Right lobe of liver (tissue), 6 donors: ENCODE measurements at regions not wholly inside any gene's neighbourhood (a gene's known extent, or its start where the extent isn't known, plus 50 kb on each side); places are given as distances from the start of the nearest gene placed in this dataset.

ENCODE experiments used
- ATAC-seq, 4 donors: fragments of 200-7000 bp; cut with Tn5 transposase; one replicate each; pipeline ENCODE4 v1.9.1; 2020; ENCODE audit warnings: mild to moderate bottlenecking in 4 of 4, moderate library complexity in 4 of 4
- DNase-seq, 3 donors: peaks; one replicate each; pipeline ENCODE4 v3.0.0-alpha.2; 2020
- H3K27ac ChIP-seq, 3 donors: fragments of 200-600 bp; one replicate each; pipeline ENCODE4 v1.8.0; 2022
- H3K27me3 ChIP-seq, 2 donors: fragments of 200-600 bp; one replicate each; pipeline ENCODE4 v1.8.0; 2022
- H3K36me3 ChIP-seq, 4 donors: fragments of 200-600 bp; sonication (generic) in 1 of 4; one replicate each; pipeline versions ENCODE4 v1.5.1 to v1.8.0; 2017 to 2022; ENCODE audit warnings: control low read depth in 1 of 4
- H3K4me1 ChIP-seq, 4 donors: fragments of 200-600 bp; sonication (generic) in 1 of 4; one replicate each; pipeline versions ENCODE4 v1.5.1 to v1.8.0; 2017 to 2022; ENCODE audit warnings: control low read depth in 1 of 4
- H3K4me3 ChIP-seq, 3 donors: fragments of 200-600 bp; one replicate each; pipeline ENCODE4 v1.8.0; 2022
- H3K9me3 ChIP-seq, 4 donors: fragments of 200-600 bp; sonication (generic) in 1 of 4; one replicate each; pipeline versions ENCODE4 v1.5.1 to v1.8.0; 2017 to 2022; ENCODE audit warnings: control low read depth in 1 of 4
- CTCF ChIP-seq, 4 donors: fragments of 200-600 bp in 3 of 4; fragments of 450-650 bp in 1 of 4; IDR thresholded peaks; one replicate each; pipeline versions ENCODE4 v1.5.1 to v1.8.0; 2016 to 2022; ENCODE audit warnings: antibody characterized with exemption in 4 of 4, mild to moderate bottlenecking in 2 of 4
- POLR2A ChIP-seq: fragments of 450-650 bp; IDR thresholded peaks from one replicate; pipeline ENCODE4 v1.6.1; 2017; ENCODE audit warnings: antibody characterized with exemption, mild to moderate bottlenecking
- WGBS: methylation state at CpG from one replicate; pipeline ENCODE4 v1.1.6; 2018; ENCODE audit warnings: low coverage, low lambda C conversion rate; ENCODE audit not compliant: insufficient coverage; ENCODE audit errors: missing lambda C conversion rate; 5-methylcytosine and 5-hydroxymethylcytosine counted together
- intact Hi-C, 2 donors: fragments of 100-400 bp; cut with DNase I; formaldehyde crosslinking; loops; one replicate each; pipeline versions ENCODE4 v1.11.2 to v1.14.1; 2022
- donor health status: DM: no; HTN: yes; CAD: no.
- donor health status: DM: no; HTN: no; CAD: no.
- donor health status: DM: no; HTN: no; CAD: no.
- donor health status: DM: no; HTN: yes; CAD: no.
- donor health status: DM: no; HTN: yes; CAD: no.

DNA sequence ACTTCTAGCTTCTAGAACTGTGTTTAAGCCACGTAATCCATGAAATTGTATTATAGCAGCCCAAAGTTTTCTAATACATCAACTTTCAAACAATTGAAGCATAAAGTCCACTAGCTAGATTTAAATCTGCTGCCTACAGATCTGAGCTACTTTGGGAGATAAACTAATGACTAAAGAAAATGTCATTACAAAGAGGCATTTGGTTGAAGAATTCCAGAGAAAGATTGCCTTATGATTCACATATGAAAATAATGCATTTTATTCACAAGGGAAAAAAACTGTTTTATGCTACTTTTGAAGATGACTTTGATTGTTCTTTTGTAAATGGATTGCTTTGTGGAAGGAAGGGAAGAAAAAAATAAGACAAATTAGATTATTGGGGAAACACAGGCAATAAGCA lies 124.1 kb upstream of the SLIT2 start:
- intact Hi-C loops: no loop called here
- WGBS: 50% methylated on average over 1 of the region's 1 CpG
- Histone ChIP-seq H3K9me3 (no peaks in the 10 kb centered on the region), H3K27ac (no peak overlapping the region), H3K4me3 (no peak overlapping the region), H3K4me1 (no peaks in the 10 kb centered on the region), H3K27me3 (no peaks in the 10 kb centered on the region), H3K36me3 (no peaks in the 10 kb centered on the region)
- no peak for DNase-seq
- no peak for ATAC-seq
- no peak for TF ChIP-seq POLR2A
- no peak for TF ChIP-seq CTCF (IDR thresholded peaks at IDR 0.05)

GRCh38 chr4:20126906-20127305 lies 124.8 kb upstream of the SLIT2 start:
- intact Hi-C loops: no loop called here
- no peaks in the 10 kb centered on the region for H3K9me3 ChIP-seq
- no peaks in the 10 kb centered on the region for H3K27me3 ChIP-seq
- no peaks in the 10 kb centered on the region for H3K36me3 ChIP-seq
- TF ChIP-seq POLR2A (no peak), CTCF (IDR thresholded peaks at IDR 0.05) (no peak)
- DNase-seq: no peak
- 83% methylated on average over 1 of the region's 1 CpG for WGBS
- H3K27ac ChIP-seq: no peak overlapping the region
- H3K4me1 ChIP-seq: no peaks in the 10 kb centered on the region
- ATAC-seq: no peak
- no peak overlapping the region for H3K4me3 ChIP-seq

- WGBS: 57% methylated on average over 3 of the region's 3 CpGs
- TF ChIP-seq CTCF (IDR thresholded peaks at IDR 0.05) (no peak), POLR2A (no peak)
- no peaks in the 10 kb centered on the region for H3K27me3 ChIP-seq
- intact Hi-C loops: no loop called here
- H3K4me3 ChIP-seq: no peak overlapping the region
- no peaks in the 10 kb centered on the region for H3K9me3 ChIP-seq
- H3K36me3 ChIP-seq: no peaks in the 10 kb centered on the region
- DNase-seq (no peak), ATAC-seq (no peak)
- no peaks in the 10 kb centered on the region for H3K4me1 ChIP-seq
- no peak overlapping the region for H3K27ac ChIP-seq
Measured at GRCh38 chr4:20124317-20125026, 127.2 kb upstream of the SLIT2 start.

DNA sequence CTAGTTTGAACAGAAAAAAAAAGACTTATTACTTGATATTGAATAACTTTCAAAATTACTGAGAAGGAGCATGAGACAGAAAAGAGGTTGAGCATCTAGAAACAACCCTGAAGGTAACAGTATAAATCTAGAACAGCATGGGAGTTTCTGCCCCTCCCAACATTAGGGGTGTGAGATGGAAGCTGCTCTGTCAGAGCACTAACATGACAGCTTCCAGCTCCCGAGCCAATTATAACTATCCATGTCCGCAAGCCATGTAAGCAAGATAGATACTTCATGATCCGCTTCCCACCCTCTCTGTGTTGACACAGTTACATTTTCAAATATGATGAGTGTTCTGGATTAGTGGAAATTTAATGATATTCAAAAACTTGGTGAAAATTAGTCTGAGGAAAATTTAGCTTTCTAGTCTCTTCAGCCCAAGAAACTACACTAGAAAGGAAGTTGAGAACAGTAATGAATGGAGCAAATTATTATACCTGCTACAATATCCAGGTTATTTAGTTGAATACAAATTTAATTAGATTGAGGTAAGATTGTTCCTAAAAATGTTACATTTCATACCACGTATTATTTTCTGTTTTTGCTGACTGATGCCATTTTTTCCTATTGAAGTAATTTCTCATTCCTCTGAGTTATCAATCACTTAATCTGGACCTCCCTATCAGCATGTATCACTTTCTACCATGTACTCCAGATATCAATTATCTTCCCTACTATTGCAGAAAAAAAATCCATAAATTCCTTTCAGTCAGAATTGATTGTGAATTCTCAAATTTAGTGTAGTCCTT lies 129.3 kb upstream of the SLIT2 start:
- no peak for TF ChIP-seq CTCF (IDR thresholded peaks at IDR 0.05)
- TF ChIP-seq POLR2A: no peak
- intact Hi-C loops: no loop called here

More for the DNA sequence above, 129.3 kb upstream of the SLIT2 start:
- Histone ChIP-seq H3K4me1 (no peaks in the 10 kb centered on the region), H3K4me3 (no peak overlapping the region), H3K9me3 (no peaks in the 10 kb centered on the region), H3K27me3 (no peaks in the 10 kb centered on the region), H3K36me3 (no peaks in the 10 kb centered on the region), H3K27ac (no peak overlapping the region)
- DNase-seq: no peak
- no peak for ATAC-seq
- WGBS: 61% methylated on average over 4 of the region's 4 CpGs
